ENCODE measurements at regions not wholly inside any gene's neighbourhood (a gene's known extent, or its start where the extent isn't known, plus 50 kb on each side); places are given as distances from the start of the nearest gene placed in this dataset.

DNA sequence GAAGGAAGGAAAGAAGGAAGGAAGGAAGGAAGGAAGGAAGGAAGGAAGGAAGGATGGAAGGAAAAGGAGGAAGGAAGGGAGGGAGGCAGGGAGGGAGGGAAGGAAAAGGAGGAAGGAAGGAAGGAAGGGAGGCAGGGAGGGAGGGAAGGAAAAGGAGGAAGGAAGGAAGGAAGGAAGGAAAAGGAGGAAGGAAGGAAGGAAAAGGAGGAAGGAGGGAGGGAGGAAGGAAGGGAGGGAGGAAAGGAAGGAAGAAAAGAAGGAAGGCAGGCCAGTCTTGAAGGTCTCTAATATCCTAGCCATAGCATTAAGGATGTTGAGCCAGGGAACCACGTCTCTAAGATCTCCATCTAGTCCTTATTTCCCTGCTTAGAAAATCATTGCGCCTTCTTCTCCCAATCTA lies 78.8 kb downstream of the TMPRSS5 start:
- no peak for TF ChIP-seq POLR2A (IDR thresholded peaks at IDR 0.05)
- TF ChIP-seq, protein P1, sequence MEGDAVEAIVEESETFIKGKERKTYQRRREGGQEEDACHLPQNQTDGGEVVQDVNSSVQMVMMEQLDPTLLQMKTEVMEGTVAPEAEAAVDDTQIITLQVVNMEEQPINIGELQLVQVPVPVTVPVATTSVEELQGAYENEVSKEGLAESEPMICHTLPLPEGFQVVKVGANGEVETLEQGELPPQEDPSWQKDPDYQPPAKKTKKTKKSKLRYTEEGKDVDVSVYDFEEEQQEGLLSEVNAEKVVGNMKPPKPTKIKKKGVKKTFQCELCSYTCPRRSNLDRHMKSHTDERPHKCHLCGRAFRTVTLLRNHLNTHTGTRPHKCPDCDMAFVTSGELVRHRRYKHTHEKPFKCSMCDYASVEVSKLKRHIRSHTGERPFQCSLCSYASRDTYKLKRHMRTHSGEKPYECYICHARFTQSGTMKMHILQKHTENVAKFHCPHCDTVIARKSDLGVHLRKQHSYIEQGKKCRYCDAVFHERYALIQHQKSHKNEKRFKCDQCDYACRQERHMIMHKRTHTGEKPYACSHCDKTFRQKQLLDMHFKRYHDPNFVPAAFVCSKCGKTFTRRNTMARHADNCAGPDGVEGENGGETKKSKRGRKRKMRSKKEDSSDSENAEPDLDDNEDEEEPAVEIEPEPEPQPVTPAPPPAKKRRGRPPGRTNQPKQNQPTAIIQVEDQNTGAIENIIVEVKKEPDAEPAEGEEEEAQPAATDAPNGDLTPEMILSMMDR (IDR thresholded peaks at IDR 0.05) = no peak
- 82 to 93% methylated on average over 2 of the region's 2 CpGs for WGBS, 2 donors
- Histone ChIP-seq H3K9me3 (no peaks in the 10 kb centered on the region), H3K36me3 (no peaks in the 10 kb centered on the region), H3K27ac (no peak overlapping the region), H3K27me3 (peaks cover 0 to 13% (median 0%) of the 10 kb centered on the region in 4 donors), H3K4me1 (no peaks in the 10 kb centered on the region), H3K4me3 (no peak overlapping the region)
- intact Hi-C loops (cut with DNase I) = no loop called here
- no peak for DNase-seq

DNA sequence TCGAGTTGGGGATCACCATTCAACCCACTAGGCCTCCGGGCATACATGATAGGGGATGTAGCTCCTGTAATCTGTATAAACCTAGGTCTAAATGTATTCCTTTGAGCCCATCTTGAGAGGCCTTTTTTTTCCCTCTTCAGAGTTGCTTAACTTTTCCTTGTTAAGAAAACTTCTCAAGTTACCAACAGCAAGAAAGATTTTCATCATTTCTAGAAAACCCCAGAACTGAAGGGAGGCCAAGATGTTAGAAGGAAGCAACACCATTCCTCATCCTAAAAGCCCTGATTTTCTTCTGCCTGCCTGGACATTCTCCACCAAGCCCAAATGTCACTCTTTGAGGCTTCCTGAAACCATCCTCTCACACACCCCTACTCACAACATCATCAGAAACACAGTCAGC lies 79.4 kb downstream of the TMPRSS5 start:
- 72 to 83% methylated on average over 2 of the region's 2 CpGs for WGBS, 2 donors

DNA sequence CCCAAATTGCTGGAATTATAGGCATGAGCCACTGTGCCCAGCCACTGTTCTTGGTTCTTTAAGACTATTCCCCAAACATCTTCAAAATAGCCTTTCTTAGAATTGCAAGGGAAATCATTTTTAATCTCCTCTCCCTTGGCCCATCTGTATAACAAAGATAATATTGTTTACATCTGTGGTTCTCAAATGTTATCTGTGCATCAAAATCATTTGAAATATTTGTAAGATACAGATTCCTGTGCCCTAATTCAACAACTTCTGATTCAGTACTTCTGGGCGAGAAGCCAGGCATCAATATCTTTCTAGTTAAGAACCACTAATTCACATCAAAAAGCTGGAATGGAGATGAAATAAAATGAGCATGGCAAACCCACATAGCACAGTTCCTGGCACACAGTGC lies 83.0 kb downstream of the TMPRSS5 start:
- WGBS, 2 donors = 73 to 90% methylated on average over 1 of the region's 1 CpG

More for the DNA sequence above, 79.4 kb downstream of the TMPRSS5 start:
- TF ChIP-seq POLR2A (IDR thresholded peaks at IDR 0.05) = no peak
- TF ChIP-seq, protein P1 (IDR thresholded peaks at IDR 0.05) = no peak
- Histone ChIP-seq H3K27ac (no peak overlapping the region), H3K4me3 (no peak overlapping the region), H3K4me1 (no peaks in the 10 kb centered on the region), H3K9me3 (no peaks in the 10 kb centered on the region), H3K27me3 (peaks cover 0 to 13% (median 0%) of the 10 kb centered on the region in 4 donors), H3K36me3 (no peaks in the 10 kb centered on the region)
- intact Hi-C loops (cut with DNase I) = no loop called here
- no peak for DNase-seq

DNA sequence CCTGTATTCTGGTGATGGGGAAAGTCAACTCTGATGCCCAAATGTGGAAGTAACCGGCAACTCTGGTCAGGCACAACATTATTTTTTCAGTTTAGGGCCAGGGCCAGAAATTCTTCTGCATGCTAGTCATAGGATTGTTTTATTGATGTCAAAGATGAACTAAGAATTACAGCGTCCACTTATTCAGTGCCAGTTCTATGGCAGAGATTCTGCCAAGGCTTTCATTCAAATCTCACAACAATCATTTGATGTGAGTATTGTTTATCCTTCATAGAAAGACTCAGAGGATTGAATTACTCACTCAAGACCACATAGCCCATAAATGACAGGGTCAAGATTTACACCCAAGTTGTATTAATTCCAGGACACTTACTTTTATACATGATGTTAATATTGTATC lies 87.7 kb downstream of the TMPRSS5 start:
- no peak for DNase-seq
- peak overlapping the region in 1 of 4 donors; percentile 24 for H3K27ac ChIP-seq
- H3K4me1 ChIP-seq = no peaks in the 10 kb centered on the region
- TF ChIP-seq, protein P1 (IDR thresholded peaks at IDR 0.05) = no peak
- no peak for TF ChIP-seq POLR2A (IDR thresholded peaks at IDR 0.05)
- H3K27me3 ChIP-seq = no peaks in the 10 kb centered on the region
- intact Hi-C loops (cut with DNase I) = no loop called here
- H3K36me3 ChIP-seq = no peaks in the 10 kb centered on the region
- no peaks in the 10 kb centered on the region for H3K9me3 ChIP-seq
- no peak overlapping the region for H3K4me3 ChIP-seq
- 51 to 67% methylated on average over 2 of the region's 2 CpGs for WGBS, 2 donors

More for the DNA sequence above, 83.0 kb downstream of the TMPRSS5 start:
- no peaks in the 10 kb centered on the region for H3K4me1 ChIP-seq
- no peaks in the 10 kb centered on the region for H3K36me3 ChIP-seq
- DNase-seq = no peak
- H3K27me3 ChIP-seq = no peaks in the 10 kb centered on the region
- no peak overlapping the region for H3K27ac ChIP-seq
- no peak for TF ChIP-seq POLR2A (IDR thresholded peaks at IDR 0.05)
- TF ChIP-seq, protein P1 (IDR thresholded peaks at IDR 0.05) = no peak
- intact Hi-C loops (cut with DNase I) = no loop called here
- H3K4me3 ChIP-seq = no peak overlapping the region
- no peaks in the 10 kb centered on the region for H3K9me3 ChIP-seq

DNA sequence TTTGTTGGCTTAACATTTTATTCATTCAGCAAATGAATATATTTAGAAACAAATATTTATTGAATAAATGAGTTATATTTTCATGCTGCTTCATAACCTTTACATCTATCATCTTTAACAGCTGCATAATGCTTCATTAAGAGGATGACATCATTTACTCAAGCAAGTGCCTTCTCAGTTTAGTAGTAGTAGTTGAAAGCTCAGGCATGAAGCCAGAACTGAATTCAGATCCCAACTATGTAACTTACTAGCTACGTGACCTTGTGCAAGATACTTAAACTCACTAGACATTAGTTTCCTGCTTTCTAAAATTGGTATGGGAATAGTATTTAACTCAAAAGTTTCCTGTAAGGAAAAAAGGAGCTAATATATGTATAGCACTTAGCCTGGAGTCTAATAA lies 90.3 kb downstream of the TMPRSS5 start:
- no peak overlapping the region for H3K4me3 ChIP-seq
- no peaks in the 10 kb centered on the region for H3K4me1 ChIP-seq
- intact Hi-C loops (cut with DNase I) = no loop called here
- DNase-seq = no peak
- H3K27me3 ChIP-seq = no peaks in the 10 kb centered on the region
- no peak overlapping the region for H3K27ac ChIP-seq
- no peaks in the 10 kb centered on the region for H3K9me3 ChIP-seq
- WGBS, 2 donors = 17 to 36% methylated on average over 1 of the region's 1 CpG
- no peaks in the 10 kb centered on the region for H3K36me3 ChIP-seq
- TF ChIP-seq, protein P1 (IDR thresholded peaks at IDR 0.05) = no peak
- no peak for TF ChIP-seq POLR2A (IDR thresholded peaks at IDR 0.05)
